Right cardiac atrium (tissue), 5 donors: ENCODE measurements at regions not wholly inside any gene's neighbourhood (a gene's known extent, or its start where the extent isn't known, plus 50 kb on each side); places are given as distances from the start of the nearest gene placed in this dataset.
A peak's percentile ranks its signal among the peaks of the same experiment; 100 is the strongest.
"Not testable (repeated sequence)": the region's sequence is repeated elsewhere in the genome, so short reads cannot be mapped to it uniquely, and the experiment has no call there.

Experiments used
- ATAC-seq, 2 donors: fragments of 200-7000 bp; cut with Tn5 transposase; one replicate each; pipeline versions ENCODE4 v1.8.0 to v1.9.1; 2020; ENCODE audit warnings: moderate library complexity in 2 of 2, mild to moderate bottlenecking in 1 of 2
- DNase-seq, 3 donors: peaks; one replicate each; pipeline ENCODE4 v3.0.0-alpha.2; 2020
- H3K27ac ChIP-seq: one replicate; pipeline ENCODE4 v1.5.1; 2013; ENCODE audit warnings: mild to moderate bottlenecking, low read length, control low read depth, moderate library complexity
- H3K27me3 ChIP-seq: one replicate; pipeline ENCODE4 v1.6.1; 2013; ENCODE audit not compliant: control insufficient read depth, insufficient read depth
- H3K4me1 ChIP-seq: one replicate; pipeline ENCODE4 v1.6.1; 2013; ENCODE audit warnings: low read length; ENCODE audit not compliant: control insufficient read depth, insufficient read depth
- H3K4me3 ChIP-seq: one replicate; pipeline ENCODE4 v1.5.1; 2013; ENCODE audit warnings: low read length, control low read depth
- H3K9me3 ChIP-seq: one replicate; pipeline ENCODE4 v1.6.1; 2013; ENCODE audit warnings: low read length; ENCODE audit not compliant: control insufficient read depth
- WGBS: extraction: QIAGEN DNeasy Blood & Tissue Kit; methylation state at CpG from one replicate; pipeline ENCODE4 v1.1.7; 2013; 5-methylcytosine and 5-hydroxymethylcytosine counted together
- intact Hi-C, 4 donors: fragments of 100-400 bp; cut with DNase I; formaldehyde crosslinking; loops; one replicate each; pipeline versions ENCODE4 v1.11.0 to v1.14.0; 2022 to 2023
- donor health status: healthy with polysubstance abuse.
- donor health status: DM: no; HTN: yes; CAD: no.
- donor health status: DM: no; HTN: no; CAD: no.
- donor health status: DM: no; HTN: yes; CAD: no; lungs with severe emphysema.
- donor health status: DM: yes; HTN: yes; CAD: no.

GRCh38 chr7:63856466-63856865 is 142.2 kb upstream of the ZNF722 start:
- H3K27ac ChIP-seq, intact Hi-C loops, H3K4me1 ChIP-seq, ATAC-seq, H3K27me3 ChIP-seq, DNase-seq, H3K4me3 ChIP-seq, H3K9me3 ChIP-seq: not testable (repeated sequence)
- WGBS = 72% methylated on average over 3 of the region's 3 CpGs

GRCh38 chr7:63867127-63867526 is 131.5 kb upstream of the ZNF722 start:
- peaks cover 3% of the 10 kb centered on the region for H3K9me3 ChIP-seq
- H3K27ac ChIP-seq = no peak overlapping the region
- no peak overlapping the region for H3K4me3 ChIP-seq
- intact Hi-C loops = no loop called here
- ATAC-seq (no peak), DNase-seq (no peak)
- H3K27me3 ChIP-seq = no peaks in the 10 kb centered on the region
- no peaks in the 10 kb centered on the region for H3K4me1 ChIP-seq

- intact Hi-C loops, H3K4me1 ChIP-seq, H3K9me3 ChIP-seq, H3K27me3 ChIP-seq, ATAC-seq, H3K27ac ChIP-seq, DNase-seq, H3K4me3 ChIP-seq: not testable (repeated sequence)
- 95% methylated on average over 30 of the region's 30 CpGs for WGBS
Measured at GRCh38 chr7:63874242-63874641, 124.4 kb upstream of the ZNF722 start.

- intact Hi-C loops = no loop called here
- Histone ChIP-seq H3K4me3 (no peak overlapping the region), H3K4me1 (no peaks in the 10 kb centered on the region), H3K9me3 (peaks cover 11% of the 10 kb centered on the region), H3K27me3 (no peaks in the 10 kb centered on the region), H3K27ac (no peak overlapping the region)
- DNase-seq (no peak), ATAC-seq (no peak)
- WGBS = 83% methylated on average over 1 of the region's 1 CpG
Measured at GRCh38 chr7:63876707-63877322, 121.8 kb upstream of the ZNF722 start.

- ATAC-seq = no peak
- H3K9me3 ChIP-seq = peaks cover 15% of the 10 kb centered on the region
Measured at GRCh38 chr7:63887031-63887430, 111.6 kb upstream of the ZNF722 start.

GRCh38 chr7:63899691-63900393 is 98.8 kb upstream of the ZNF722 start:
- peak overlapping the region; percentile 30 for H3K27ac ChIP-seq
- intact Hi-C loops = loop anchor here in 1 of 4 donors (2.0 kb wide), 1 partner anchor 27 kb away; no protein-coding TSS in a partner anchor
- ATAC-seq (peak; percentile 95 to 97), DNase-seq (peak; percentile 89 to 94 (median 93))
- H3K4me3 ChIP-seq = peak overlapping the region; percentile 66
- 13% methylated on average over 29 of the region's 29 CpGs for WGBS
- H3K9me3 ChIP-seq = peaks cover 2% of the 10 kb centered on the region
- no peaks in the 10 kb centered on the region for H3K27me3 ChIP-seq
- no peaks in the 10 kb centered on the region for H3K4me1 ChIP-seq

More at GRCh38 chr7:63887031-63887430, 111.6 kb upstream of the ZNF722 start:
- DNase-seq = no peak
- intact Hi-C loops = loop anchor here in 1 of 4 donors (10.0 kb wide), 1 partner anchor 208 kb away; no protein-coding TSS in a partner anchor
- 66% methylated on average over 5 of the region's 5 CpGs for WGBS
- Histone ChIP-seq H3K4me3 (no peak overlapping the region), H3K27ac (no peak overlapping the region), H3K27me3 (no peaks in the 10 kb centered on the region), H3K4me1 (no peaks in the 10 kb centered on the region)

- DNase-seq = peak; percentile 97
- Histone ChIP-seq H3K9me3 (peaks cover 2% of the 10 kb centered on the region), H3K27me3 (no peaks in the 10 kb centered on the region), H3K4me3 (peak overlapping the region; percentile 66), H3K27ac (peak overlapping the region; percentile 30), H3K4me1 (no peaks in the 10 kb centered on the region)
- 2% methylated on average over 44 of the region's 44 CpGs for WGBS
- ATAC-seq = peak; percentile 100
- intact Hi-C loops = no loop called here
Measured at GRCh38 chr7:63900394-63901203, 98.0 kb upstream of the ZNF722 start.

GRCh38 chr7:63901204-63901506 is 97.5 kb upstream of the ZNF722 start:
- intact Hi-C loops, H3K27me3 ChIP-seq, H3K9me3 ChIP-seq, H3K4me1 ChIP-seq, H3K27ac ChIP-seq: not testable (repeated sequence)
- DNase-seq (peak in 1 of 3 donors; percentile 64), ATAC-seq (peak; percentile 28 to 47)
- 9% methylated on average over 16 of the region's 16 CpGs for WGBS
- H3K4me3 ChIP-seq = peak overlapping the region; percentile 39

- intact Hi-C loops = no loop called here
- no peaks in the 10 kb centered on the region for H3K27me3 ChIP-seq
- H3K4me3 ChIP-seq = no peak overlapping the region
- WGBS = 27% methylated on average over 2 of the region's 2 CpGs
- DNase-seq = no peak
- ATAC-seq = no peak
- H3K27ac ChIP-seq = no peak overlapping the region
- H3K4me1 ChIP-seq = no peaks in the 10 kb centered on the region
- H3K9me3 ChIP-seq = no peaks in the 10 kb centered on the region
Measured at GRCh38 chr7:63918986-63919385, 79.7 kb upstream of the ZNF722 start.

GRCh38 chr7:63925262-63925625 is 73.4 kb upstream of the ZNF722 start:
- Histone ChIP-seq H3K4me1 (no peaks in the 10 kb centered on the region), H3K9me3 (no peaks in the 10 kb centered on the region), H3K4me3 (peak overlapping the region; percentile 56), H3K27ac (peak overlapping the region; percentile 54), H3K27me3 (no peaks in the 10 kb centered on the region)
- DNase-seq (peak in 1 of 3 donors; percentile 57), ATAC-seq (no peak)
- WGBS = 6% methylated on average over 12 of the region's 12 CpGs
- intact Hi-C loops = no loop called here
